Liver (tissue), 8 donors: ENCODE measurements at regions not wholly inside any gene's neighbourhood (a gene's known extent, or its start where the extent isn't known, plus 50 kb on each side); places are given as distances from the start of the nearest gene placed in this dataset.

ENCODE experiments used
- DNase-seq: peaks from one replicate; pipeline ENCODE4 v3.0.0-alpha.2; 2017; ENCODE audit warnings: low spot score
- H3K27ac ChIP-seq, 2 donors: one replicate each; pipeline ENCODE4 v1.7.0; 2013; ENCODE audit warnings: inconsistent platforms in 2 of 2, low read length in 2 of 2, control low read depth in 1 of 2, low read depth in 1 of 2, mild to moderate bottlenecking in 1 of 2
- H3K27me3 ChIP-seq, 4 donors: one replicate each; pipeline versions ENCODE4 v1.6.1 to v1.7.0; 2013; ENCODE audit warnings: low read length in 3 of 4, inconsistent platforms in 1 of 4, mild to moderate bottlenecking in 1 of 4, moderate library complexity in 1 of 4; ENCODE audit not compliant: control insufficient read depth in 4 of 4, insufficient read depth in 4 of 4
- H3K36me3 ChIP-seq, 4 donors: one replicate each; pipeline versions ENCODE4 v1.6.1 to v1.7.0; 2013; ENCODE audit warnings: low read length in 3 of 4, mild to moderate bottlenecking in 3 of 4, low read depth in 1 of 4, moderate library complexity in 1 of 4; ENCODE audit not compliant: control insufficient read depth in 4 of 4, insufficient read depth in 3 of 4
- H3K4me1 ChIP-seq, 4 donors: one replicate each; pipeline versions ENCODE4 v1.6.1 to v1.7.0; 2013; ENCODE audit warnings: low read length in 3 of 4, mild to moderate bottlenecking in 3 of 4, moderate library complexity in 1 of 4; ENCODE audit not compliant: control insufficient read depth in 4 of 4, insufficient read depth in 4 of 4
- H3K4me3 ChIP-seq, 3 donors: one replicate each; pipeline versions ENCODE4 v1.6.1 to v1.7.0; 2013; ENCODE audit warnings: low read length in 3 of 3, control low read depth in 1 of 3, low read depth in 1 of 3, mild to moderate bottlenecking in 1 of 3
- H3K9ac ChIP-seq, 2 donors: one replicate each; pipeline ENCODE4 v1.7.0; 2013; ENCODE audit warnings: low read length in 2 of 2, mild to moderate bottlenecking in 2 of 2, moderate library complexity in 2 of 2, control low read depth in 1 of 2, low read depth in 1 of 2
- H3K9me3 ChIP-seq, 4 donors: one replicate each; pipeline versions ENCODE4 v1.6.1 to v1.7.0; 2013; ENCODE audit warnings: low read length in 3 of 4; ENCODE audit not compliant: control insufficient read depth in 4 of 4
- ATF3 ChIP-seq: IDR thresholded peaks from 2 replicates; pipeline ENCODE4 v1.6.1; 2016; ENCODE audit warnings: antibody characterized with exemption
- CTCF ChIP-seq: fragments of 150-350 bp; IDR thresholded peaks from 2 replicates; pipeline ENCODE4 v1.5.1; 2017; ENCODE audit warnings: improper control_type of control experiment, low read depth, low read length; ENCODE audit not compliant: missing input control
- FOXA2 ChIP-seq: IDR thresholded peaks from 2 replicates; pipeline ENCODE4 v1.6.1; 2016; ENCODE audit warnings: antibody characterized with exemption
- GABPA ChIP-seq, 2 donors: IDR thresholded peaks in 1 of 2; conservative IDR thresholded peaks in 1 of 2; 2 replicates each; pipeline ENCODE4 v1.6.1; 2016; ENCODE audit warnings: antibody characterized with exemption in 2 of 2, mild to moderate bottlenecking in 1 of 2, moderate library complexity in 1 of 2
- HNF4A ChIP-seq, 2 donors: conservative IDR thresholded peaks; 2 replicates each; pipeline ENCODE4 v1.6.1; 2016; ENCODE audit warnings: antibody characterized with exemption in 2 of 2, mild to moderate bottlenecking in 2 of 2
- HNF4G ChIP-seq: IDR thresholded peaks from 2 replicates; pipeline ENCODE4 v1.6.1; 2016; ENCODE audit warnings: antibody characterized with exemption
- NR2F2 ChIP-seq: IDR thresholded peaks from 2 replicates; pipeline ENCODE4 v1.6.1; 2016; ENCODE audit warnings: antibody characterized with exemption
- RAD21 ChIP-seq, 2 donors: IDR thresholded peaks; 2 replicates each; pipeline ENCODE4 v1.6.1; 2016; ENCODE audit warnings: antibody characterized with exemption in 2 of 2, mild to moderate bottlenecking in 2 of 2
- REST ChIP-seq: IDR thresholded peaks from 2 replicates; pipeline ENCODE4 v1.6.1; 2016; ENCODE audit warnings: antibody characterized with exemption, mild to moderate bottlenecking
- RXRA ChIP-seq, 2 donors: IDR thresholded peaks; 2 replicates each; pipeline ENCODE4 v1.6.1; 2017 to 2018; ENCODE audit warnings: antibody characterized with exemption in 2 of 2, mild to moderate bottlenecking in 1 of 2
- SP1 ChIP-seq: IDR thresholded peaks from 2 replicates; pipeline ENCODE4 v1.6.1; 2018; ENCODE audit warnings: antibody characterized with exemption, mild to moderate bottlenecking
- TAF1 ChIP-seq: conservative IDR thresholded peaks from 2 replicates; pipeline ENCODE4 v1.6.1; 2016; ENCODE audit warnings: antibody characterized with exemption, mild to moderate bottlenecking
- YY1 ChIP-seq: IDR thresholded peaks from 2 replicates; pipeline ENCODE4 v1.6.1; 2016; ENCODE audit warnings: antibody characterized with exemption, mild to moderate bottlenecking
- ZBTB33 ChIP-seq: IDR thresholded peaks from 2 replicates; pipeline ENCODE4 v1.6.1; 2016; ENCODE audit warnings: antibody characterized with exemption
- WGBS: extraction: QIAGEN DNeasy Blood & Tissue Kit; methylation state at CpG from one replicate; pipeline ENCODE4 v1.1.7; 2013; 5-methylcytosine and 5-hydroxymethylcytosine counted together
- TF ChIP-seq, protein P1 (sequence below): IDR thresholded peaks from 2 replicates; pipeline ENCODE4 v1.6.1; 2016; ENCODE audit warnings: antibody characterized with exemption
- donor health status: healthy.
- donor health status: healthy.
- donor health status: healthy.
- donor health status: healthy.
- donor health status: healthy.

DNA sequence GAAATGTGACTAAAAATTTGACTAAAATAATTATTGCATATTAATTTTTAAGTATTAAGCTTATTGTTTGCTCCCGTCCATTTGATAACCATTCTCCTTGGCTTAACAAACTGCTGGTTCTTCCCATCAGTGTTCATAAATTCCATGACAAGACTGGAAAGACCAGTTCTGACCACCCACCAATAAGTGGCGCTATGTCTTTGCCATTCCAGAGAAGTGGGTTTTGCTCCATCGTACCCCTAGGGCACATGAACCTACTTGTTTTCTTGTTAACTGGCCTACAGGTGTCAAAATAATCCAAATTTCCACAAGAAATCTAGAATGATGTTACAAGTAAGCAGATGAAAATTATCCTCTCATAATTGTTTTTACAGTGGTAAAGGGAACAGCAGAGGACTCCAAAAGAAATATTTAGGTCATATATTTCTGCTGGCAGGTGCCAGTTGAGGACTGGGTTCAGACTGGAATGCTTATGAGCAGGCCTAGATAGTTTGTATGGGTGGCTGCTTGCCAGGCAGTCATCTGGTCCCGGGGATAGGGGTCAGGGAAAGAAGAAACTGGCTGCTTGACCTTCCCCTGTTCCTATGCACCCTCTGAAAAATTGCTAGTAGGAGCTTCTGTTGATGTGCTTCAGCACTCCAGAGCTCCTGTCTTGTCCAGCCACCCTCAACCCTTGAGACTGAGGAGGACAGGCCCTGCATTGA is 283.1 kb upstream of the ADAMTSL1 start:
- WGBS: 46% methylated on average over 4 of the region's 4 CpGs

DNA sequence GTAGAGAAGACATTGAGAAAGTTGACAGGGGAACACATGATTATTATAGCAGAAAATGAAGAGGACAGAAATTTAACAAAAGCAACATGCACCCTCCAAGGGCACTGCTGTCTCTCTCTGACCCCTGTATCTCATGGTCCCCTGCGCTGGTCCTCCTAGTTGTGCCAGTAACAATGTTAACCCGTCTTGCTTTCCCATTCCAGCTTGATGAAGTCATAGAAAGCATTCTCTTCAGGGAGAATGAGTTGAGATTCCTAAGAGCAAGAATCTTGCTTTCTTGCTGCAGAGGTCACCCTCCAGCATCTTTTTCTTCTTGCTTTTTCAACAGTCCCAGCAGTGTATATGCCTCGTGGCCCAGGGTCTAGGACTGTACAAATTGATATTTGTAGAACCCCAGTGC is 279.6 kb upstream of the ADAMTSL1 start:
- WGBS: 76% methylated on average over 3 of the region's 3 CpGs
- no peak for DNase-seq
- Histone ChIP-seq H3K27ac (no peak overlapping the region), H3K9ac (no peak overlapping the region), H3K36me3 (no peaks in the 10 kb centered on the region), H3K27me3 (peaks cover 0 to 19% (median 1%) of the 10 kb centered on the region in 4 donors), H3K4me1 (peaks cover 2 to 17% (median 14%) of the 10 kb centered on the region in 4 donors), H3K4me3 (no peak overlapping the region), H3K9me3 (peaks cover 0 to 3% (median 0%) of the 10 kb centered on the region in 4 donors)
- TF ChIP-seq ATF3 (no peak), CTCF (no peak), ZBTB33 (no peak), NR2F2 (no peak), FOXA2 (no peak), HNF4G (no peak), REST (no peak), YY1 (no peak), RXRA (IDR thresholded peaks at IDR 0.05) (no peak), TAF1 (no peak), RAD21 (IDR thresholded peaks at IDR 0.05) (no peak), GABPA (IDR thresholded peaks at IDR 0.05 in 1 of 2, conservative IDR thresholded peaks at IDR 0.05 in 1 of 2) (no peak), HNF4A (conservative IDR thresholded peaks at IDR 0.05) (no peak)
- TF ChIP-seq, protein P1, sequence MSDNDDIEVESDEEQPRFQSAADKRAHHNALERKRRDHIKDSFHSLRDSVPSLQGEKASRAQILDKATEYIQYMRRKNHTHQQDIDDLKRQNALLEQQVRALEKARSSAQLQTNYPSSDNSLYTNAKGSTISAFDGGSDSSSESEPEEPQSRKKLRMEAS: no peak

More for the DNA sequence above, 283.1 kb upstream of the ADAMTSL1 start:
- H3K9ac ChIP-seq: no peak overlapping the region
- H3K4me1 ChIP-seq: peaks cover 2 to 17% (median 14%) of the 10 kb centered on the region in 4 donors
- no peak for DNase-seq
- H3K27ac ChIP-seq: no peak overlapping the region
- peaks cover 0 to 3% (median 0%) of the 10 kb centered on the region in 4 donors for H3K9me3 ChIP-seq
- H3K36me3 ChIP-seq: no peaks in the 10 kb centered on the region
- H3K27me3 ChIP-seq: peaks cover 0 to 19% (median under 1%) of the 10 kb centered on the region in 4 donors
- TF ChIP-seq HNF4A (conservative IDR thresholded peaks at IDR 0.05) (no peak), SP1 (no peak), TAF1 (no peak)
- H3K4me3 ChIP-seq: no peak overlapping the region
